Transverse colon (tissue), 3 donors: ENCODE measurements at regions not wholly inside any gene's neighbourhood (a gene's known extent, or its start where the extent isn't known, plus 50 kb on each side); places are given as distances from the start of the nearest gene placed in this dataset.

ENCODE experiments used
- POLR2A ChIP-seq: fragments of 450-650 bp; IDR thresholded peaks from one replicate; pipeline ENCODE4 v1.6.1; 2016; ENCODE audit warnings: antibody characterized with exemption, mild to moderate bottlenecking, moderate library complexity
- TF ChIP-seq, protein P1 (sequence below), 5 experiments: fragments of 200-600 bp in 3 of 5; fragments of 450-650 bp in 2 of 5; sonication (generic) in 3 of 5; IDR thresholded peaks; 1 replicate in 2 of 5; 2 replicates in 3 of 5; pipeline ENCODE4 v1.5.1; 2016 to 2017; ENCODE audit warnings: antibody characterized with exemption in 5 of 5, inconsistent platforms in 3 of 5, mild to moderate bottlenecking in 2 of 5, moderate library complexity in 1 of 5

DNA sequence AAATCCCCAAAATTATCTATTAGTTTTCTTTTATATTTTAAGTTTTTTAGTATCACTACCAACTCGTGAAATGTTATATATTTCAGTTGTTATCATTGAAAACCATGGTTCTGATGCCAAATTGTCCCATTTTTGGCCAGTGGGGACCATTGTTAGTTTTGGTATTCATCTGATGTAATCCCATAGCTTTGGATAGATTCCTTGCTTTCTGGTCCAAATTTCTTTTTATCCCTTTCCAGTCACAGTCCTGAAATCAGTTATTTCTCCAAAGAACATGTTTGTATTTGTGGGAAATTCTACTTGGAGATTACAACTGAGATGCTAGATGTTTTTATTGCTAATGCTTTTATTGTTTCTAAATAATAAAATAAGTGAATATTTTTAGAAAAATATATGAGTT lies 976.8 kb upstream of the CRIM1 start:
- TF ChIP-seq, protein P1, sequence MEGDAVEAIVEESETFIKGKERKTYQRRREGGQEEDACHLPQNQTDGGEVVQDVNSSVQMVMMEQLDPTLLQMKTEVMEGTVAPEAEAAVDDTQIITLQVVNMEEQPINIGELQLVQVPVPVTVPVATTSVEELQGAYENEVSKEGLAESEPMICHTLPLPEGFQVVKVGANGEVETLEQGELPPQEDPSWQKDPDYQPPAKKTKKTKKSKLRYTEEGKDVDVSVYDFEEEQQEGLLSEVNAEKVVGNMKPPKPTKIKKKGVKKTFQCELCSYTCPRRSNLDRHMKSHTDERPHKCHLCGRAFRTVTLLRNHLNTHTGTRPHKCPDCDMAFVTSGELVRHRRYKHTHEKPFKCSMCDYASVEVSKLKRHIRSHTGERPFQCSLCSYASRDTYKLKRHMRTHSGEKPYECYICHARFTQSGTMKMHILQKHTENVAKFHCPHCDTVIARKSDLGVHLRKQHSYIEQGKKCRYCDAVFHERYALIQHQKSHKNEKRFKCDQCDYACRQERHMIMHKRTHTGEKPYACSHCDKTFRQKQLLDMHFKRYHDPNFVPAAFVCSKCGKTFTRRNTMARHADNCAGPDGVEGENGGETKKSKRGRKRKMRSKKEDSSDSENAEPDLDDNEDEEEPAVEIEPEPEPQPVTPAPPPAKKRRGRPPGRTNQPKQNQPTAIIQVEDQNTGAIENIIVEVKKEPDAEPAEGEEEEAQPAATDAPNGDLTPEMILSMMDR (IDR thresholded peaks at IDR 0.05) = no peak
- no peak for TF ChIP-seq POLR2A
